Cardiac septum (tissue), 1 donor: ENCODE measurements at regions not wholly inside any gene's neighbourhood (a gene's known extent, or its start where the extent isn't known, plus 50 kb on each side); places are given as distances from the start of the nearest gene placed in this dataset.

Experiments
- DNase-seq: peaks from one replicate; pipeline ENCODE4 v3.0.0-alpha.2; 2020; ENCODE audit warnings: low spot score
- intact Hi-C: fragments of 100-400 bp; cut with DNase I; formaldehyde crosslinking; loops from one replicate; pipeline ENCODE4 v1.14.0; 2022
- donor health status: DM: no; HTN: no; CAD: no.

GRCh38 chr5:4855880-4856279, 284.2 kb upstream of the ADAMTS16 start:
- DNase-seq = no peak
- intact Hi-C loops = no loop called here

- intact Hi-C loops = no loop called here
- DNase-seq = no peak
Measured at GRCh38 chr5:4857761-4858160, 282.4 kb upstream of the ADAMTS16 start.

- intact Hi-C loops = no loop called here
- DNase-seq = no peak
Measured at GRCh38 chr5:4859500-4860235, 280.5 kb upstream of the ADAMTS16 start.

GRCh38 chr5:4860631-4861030, 279.5 kb upstream of the ADAMTS16 start:
- intact Hi-C loops = no loop called here
- DNase-seq = no peak

- intact Hi-C loops = no loop called here
- DNase-seq = no peak
Measured at GRCh38 chr5:4862500-4862899, 277.6 kb upstream of the ADAMTS16 start.

- DNase-seq = no peak
- intact Hi-C loops = no loop called here
Measured at GRCh38 chr5:4866131-4866659, 273.9 kb upstream of the ADAMTS16 start.

GRCh38 chr5:4866817-4867216, 273.3 kb upstream of the ADAMTS16 start:
- no peak for DNase-seq
- intact Hi-C loops = no loop called here

GRCh38 chr5:4868140-4868735, 271.9 kb upstream of the ADAMTS16 start:
- intact Hi-C loops = no loop called here
- no peak for DNase-seq

GRCh38 chr5:4873652-4874051, 266.5 kb upstream of the ADAMTS16 start:
- intact Hi-C loops = no loop called here
- DNase-seq = no peak

GRCh38 chr5:4874097-4874496, 266.0 kb upstream of the ADAMTS16 start:
- intact Hi-C loops = no loop called here
- DNase-seq = no peak

- no peak for DNase-seq
- intact Hi-C loops = loop anchor here (5.0 kb wide), 1 partner anchor 266 kb away; the partner anchor contains the start of gene ADAMTS16
Measured at GRCh38 chr5:4875942-4876341, 264.2 kb upstream of the ADAMTS16 start.

- intact Hi-C loops = loop anchor here (5.0 kb wide), 1 partner anchor 265 kb away; the partner anchor contains the start of gene ADAMTS16
- no peak for DNase-seq
Measured at GRCh38 chr5:4876804-4877203, 263.3 kb upstream of the ADAMTS16 start.

GRCh38 chr5:4877579-4877978, 262.6 kb upstream of the ADAMTS16 start:
- intact Hi-C loops = loop anchor here (5.0 kb wide), 1 partner anchor 265 kb away; the partner anchor contains the start of gene ADAMTS16
- no peak for DNase-seq

- no peak for DNase-seq
- intact Hi-C loops = loop anchor here (2.0 to 5.0 kb wide), 2 partner anchors 263 to 540 kb away; partner anchors contain the start of gene ADAMTS16
Measured at GRCh38 chr5:4879075-4879474, 261.1 kb upstream of the ADAMTS16 start.

GRCh38 chr5:4879693-4880303, 260.3 kb upstream of the ADAMTS16 start:
- intact Hi-C loops = loop anchor here (2.0 to 5.0 kb wide), 2 partner anchors 263 to 539 kb away; partner anchors contain the start of gene ADAMTS16

GRCh38 chr5:4880304-4880741, 259.8 kb upstream of the ADAMTS16 start:
- no peak for DNase-seq
- intact Hi-C loops = no loop called here

More at GRCh38 chr5:4879693-4880303, 260.3 kb upstream of the ADAMTS16 start:
- DNase-seq = no peak

- intact Hi-C loops = no loop called here
- DNase-seq = no peak
Measured at GRCh38 chr5:4881366-4882002, 258.6 kb upstream of the ADAMTS16 start.

- DNase-seq = no peak
- intact Hi-C loops = no loop called here
Measured at GRCh38 chr5:4882186-4882585, 257.9 kb upstream of the ADAMTS16 start.

GRCh38 chr5:4883360-4883759, 256.8 kb upstream of the ADAMTS16 start:
- no peak for DNase-seq
- intact Hi-C loops = no loop called here
